KMS-11 (cell line): ENCODE measurements at regions not wholly inside any gene's neighbourhood (a gene's known extent, or its start where the extent isn't known, plus 50 kb on each side); places are given as distances from the start of the nearest gene placed in this dataset.
"Not testable (repeated sequence)": the region's sequence is repeated elsewhere in the genome, so short reads cannot be mapped to it uniquely, and the experiment has no call there.

Experiments
- H2AFZ ChIP-seq: fragments of 200-600 bp; sonication (generic); 2 replicates; pipeline ENCODE4 v1.6.1; 2016; ENCODE audit warnings: antibody characterized with exemption, mixed run types, low read depth
- H3K27ac ChIP-seq: fragments of 200-600 bp; sonication (generic); 2 replicates; pipeline ENCODE4 v1.6.1; 2016; ENCODE audit warnings: mild to moderate bottlenecking, mixed run types
- H3K27me3 ChIP-seq: fragments of 200-600 bp; sonication (generic); 2 replicates; pipeline ENCODE4 v1.6.1; 2017; ENCODE audit warnings: mild to moderate bottlenecking, low read depth, mixed run types, moderate library complexity; ENCODE audit not compliant: insufficient read depth
- H3K36me3 ChIP-seq: fragments of 200-600 bp; sonication (generic); 2 replicates; pipeline ENCODE4 v1.6.1; 2017; ENCODE audit warnings: mild to moderate bottlenecking, mixed run types; ENCODE audit not compliant: insufficient read depth
- H3K4me1 ChIP-seq: fragments of 200-600 bp; sonication (generic); 2 replicates; pipeline ENCODE4 v1.6.1; 2016; ENCODE audit warnings: mild to moderate bottlenecking, low read depth, mixed run types; ENCODE audit not compliant: poor library complexity, severe bottlenecking
- H3K4me2 ChIP-seq: fragments of 200-600 bp; sonication (generic); 2 replicates; pipeline ENCODE4 v1.7.0; 2016; ENCODE audit warnings: mild to moderate bottlenecking, mixed run types
- H3K4me3 ChIP-seq: fragments of 200-600 bp; sonication (generic); IDR thresholded peaks from 2 replicates; pipeline ENCODE4 v1.6.1; 2017; ENCODE audit warnings: low read depth, low read length, mixed read lengths; ENCODE audit not compliant: insufficient read depth
- H3K79me2 ChIP-seq: fragments of 200-600 bp; sonication (generic); 2 replicates; pipeline ENCODE4 v1.6.1; 2016; ENCODE audit warnings: low read depth, mixed run types; ENCODE audit not compliant: insufficient read depth
- H3K9ac ChIP-seq: fragments of 200-600 bp; sonication (generic); 2 replicates; pipeline ENCODE4 v1.6.1; 2016; ENCODE audit warnings: mild to moderate bottlenecking, mixed run types
- H4K20me1 ChIP-seq: fragments of 200-600 bp; sonication (generic); 2 replicates; pipeline ENCODE4 v1.6.1; 2016; ENCODE audit warnings: mild to moderate bottlenecking, mixed run types; ENCODE audit not compliant: insufficient read depth
- TF ChIP-seq, protein P1 (sequence below): fragments of 200-600 bp; sonication (generic); conservative IDR thresholded peaks from 2 replicates; pipeline ENCODE4 v1.6.1; 2017; ENCODE audit warnings: low read depth, mild to moderate bottlenecking, antibody characterized with exemption, low read length, moderate library complexity, mixed read lengths

DNA sequence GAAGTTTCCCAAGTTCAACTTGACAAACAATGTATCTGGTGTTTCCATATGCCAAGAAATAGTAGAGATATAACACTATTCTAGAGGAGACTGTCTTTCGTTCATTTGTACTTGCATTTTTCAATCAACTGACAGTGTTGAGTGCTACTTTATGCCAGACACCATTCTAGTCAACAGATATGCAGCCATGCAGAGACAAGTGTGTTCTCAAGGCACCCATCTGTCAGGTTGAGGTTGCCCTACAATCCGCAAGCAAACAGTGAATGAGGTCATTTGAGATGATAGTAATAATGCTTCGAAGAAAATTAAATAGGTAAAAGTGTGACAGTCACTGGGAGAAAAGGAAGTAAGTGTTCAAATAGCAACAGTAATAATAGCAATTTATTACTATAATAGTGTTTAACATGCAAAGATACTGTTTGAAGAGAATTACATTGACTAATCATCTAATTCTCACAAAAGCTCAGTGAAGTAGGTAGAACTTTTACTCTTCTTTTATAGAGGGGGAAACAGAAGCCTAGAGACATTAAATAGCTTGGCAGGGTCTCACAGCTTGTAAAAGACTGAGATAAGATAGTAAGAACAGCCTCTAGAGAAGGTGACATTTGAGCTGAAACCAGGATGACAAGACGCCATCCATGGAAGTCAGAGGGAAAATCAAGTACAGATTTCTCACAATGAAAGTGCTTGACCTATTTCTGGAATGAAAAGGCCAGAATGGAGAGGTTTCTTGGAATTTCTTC is 936.9 kb downstream of the SORCS3 start:
- Histone ChIP-seq H3K27me3 (no peaks in the 10 kb centered on the region), H4K20me1 (no peaks in the 10 kb centered on the region), H3K4me1 (no peaks in the 10 kb centered on the region), H3K27ac (no peak overlapping the region), H3K36me3 (no peaks in the 10 kb centered on the region), H3K4me2 (no peak overlapping the region), H3K4me3 (no peak overlapping the region), H2AFZ (no peak overlapping the region), H3K79me2 (no peaks in the 10 kb centered on the region), H3K9ac (no peak overlapping the region)
- TF ChIP-seq, protein P1, sequence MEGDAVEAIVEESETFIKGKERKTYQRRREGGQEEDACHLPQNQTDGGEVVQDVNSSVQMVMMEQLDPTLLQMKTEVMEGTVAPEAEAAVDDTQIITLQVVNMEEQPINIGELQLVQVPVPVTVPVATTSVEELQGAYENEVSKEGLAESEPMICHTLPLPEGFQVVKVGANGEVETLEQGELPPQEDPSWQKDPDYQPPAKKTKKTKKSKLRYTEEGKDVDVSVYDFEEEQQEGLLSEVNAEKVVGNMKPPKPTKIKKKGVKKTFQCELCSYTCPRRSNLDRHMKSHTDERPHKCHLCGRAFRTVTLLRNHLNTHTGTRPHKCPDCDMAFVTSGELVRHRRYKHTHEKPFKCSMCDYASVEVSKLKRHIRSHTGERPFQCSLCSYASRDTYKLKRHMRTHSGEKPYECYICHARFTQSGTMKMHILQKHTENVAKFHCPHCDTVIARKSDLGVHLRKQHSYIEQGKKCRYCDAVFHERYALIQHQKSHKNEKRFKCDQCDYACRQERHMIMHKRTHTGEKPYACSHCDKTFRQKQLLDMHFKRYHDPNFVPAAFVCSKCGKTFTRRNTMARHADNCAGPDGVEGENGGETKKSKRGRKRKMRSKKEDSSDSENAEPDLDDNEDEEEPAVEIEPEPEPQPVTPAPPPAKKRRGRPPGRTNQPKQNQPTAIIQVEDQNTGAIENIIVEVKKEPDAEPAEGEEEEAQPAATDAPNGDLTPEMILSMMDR, result no peak

DNA sequence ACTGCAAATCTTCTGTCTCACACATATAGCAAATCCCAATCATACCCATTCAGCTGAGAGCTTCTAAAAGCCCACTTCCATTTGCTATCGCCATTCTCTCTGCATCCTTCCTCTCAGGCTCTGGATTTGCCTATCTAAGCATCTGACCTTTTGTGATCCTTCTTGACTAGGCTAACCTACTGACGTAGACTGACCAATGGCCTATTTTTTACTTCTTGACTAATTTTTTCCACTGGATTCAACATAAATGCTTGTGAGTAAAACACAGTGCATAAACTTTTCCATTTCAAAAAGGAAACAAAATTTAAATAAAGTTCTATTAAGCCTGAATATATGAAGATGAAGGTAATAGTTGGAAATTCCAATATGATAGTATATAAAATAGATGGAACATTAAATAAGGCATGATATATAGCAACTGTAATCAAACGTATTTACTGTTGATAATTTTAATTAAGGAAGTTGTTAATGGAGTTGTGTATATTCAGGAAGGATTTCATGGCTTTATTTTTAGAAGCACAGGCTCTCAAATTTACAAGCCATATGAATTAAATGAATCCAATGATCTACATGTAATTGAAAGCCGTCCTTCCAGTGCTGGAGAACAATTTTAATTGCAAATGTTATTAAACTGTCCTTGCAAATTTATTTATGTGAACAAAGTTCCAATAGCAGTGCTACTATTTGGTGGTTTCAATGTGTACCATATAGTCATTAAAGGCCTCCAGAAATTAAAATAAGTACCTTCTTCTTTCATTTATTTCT is 918.4 kb downstream of the SORCS3 start:
- Histone ChIP-seq H3K4me3 (no peak overlapping the region), H3K27ac (no peak overlapping the region), H3K4me2 (no peak overlapping the region), H3K9ac (no peak overlapping the region), H4K20me1 (no peaks in the 10 kb centered on the region), H3K79me2 (no peaks in the 10 kb centered on the region), H3K27me3 (no peaks in the 10 kb centered on the region), H3K36me3 (no peaks in the 10 kb centered on the region), H3K4me1 (no peaks in the 10 kb centered on the region), H2AFZ (no peak overlapping the region)
- TF ChIP-seq, protein P1, result no peak

DNA sequence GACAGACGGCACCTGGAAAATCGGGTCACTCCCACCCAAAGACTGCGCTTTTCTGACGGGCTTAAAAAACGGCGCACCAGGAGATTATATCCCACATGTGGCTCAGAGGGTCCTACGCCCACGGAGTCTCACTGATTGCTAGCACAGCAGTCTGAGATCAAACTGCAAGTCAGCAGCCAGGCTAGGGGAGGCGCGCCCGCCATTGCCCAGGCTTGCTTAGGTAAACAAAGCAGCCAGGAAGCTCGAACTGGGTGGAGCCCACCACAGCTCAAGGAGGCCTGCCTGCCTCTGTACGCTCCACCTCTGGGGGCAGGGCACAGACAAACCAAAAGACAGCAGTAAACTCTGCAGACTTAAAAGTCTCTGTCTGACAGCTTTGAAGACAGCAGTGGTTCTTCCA is 909.4 kb downstream of the SORCS3 start:
- not testable (repeated sequence) for H4K20me1 ChIP-seq, H3K4me2 ChIP-seq, H3K79me2 ChIP-seq, H3K27ac ChIP-seq, H3K27me3 ChIP-seq, H2AFZ ChIP-seq, H3K4me1 ChIP-seq, H3K4me3 ChIP-seq, H3K36me3 ChIP-seq, H3K9ac ChIP-seq

DNA sequence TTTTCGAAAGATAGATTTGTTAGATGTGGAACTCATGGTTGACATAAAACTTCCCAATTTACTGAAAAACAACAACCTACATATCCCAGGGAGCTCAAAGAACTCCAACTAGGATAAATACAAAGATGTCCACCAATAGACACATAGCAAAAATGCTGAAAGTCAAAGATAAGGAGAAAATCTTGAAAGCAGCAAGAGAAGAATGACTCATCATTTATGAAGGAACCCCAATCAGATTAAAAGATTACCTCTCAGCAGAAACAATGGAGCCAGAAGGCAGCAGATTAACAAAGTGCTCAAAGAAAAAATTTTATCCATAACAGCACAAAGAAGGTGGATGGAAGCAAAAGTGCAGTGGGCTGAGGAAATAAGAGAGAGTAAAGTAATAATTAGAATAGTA is 908.6 kb downstream of the SORCS3 start:
- no peak overlapping the region for H3K27ac ChIP-seq
- no peaks in the 10 kb centered on the region for H3K79me2 ChIP-seq
- no peak overlapping the region for H3K4me3 ChIP-seq
- H3K36me3 ChIP-seq, result no peaks in the 10 kb centered on the region
- TF ChIP-seq, protein P1, result no peak
- H4K20me1 ChIP-seq, result no peaks in the 10 kb centered on the region
- no peak overlapping the region for H3K4me2 ChIP-seq
- H3K9ac ChIP-seq, result no peak overlapping the region
- no peak overlapping the region for H2AFZ ChIP-seq
- no peaks in the 10 kb centered on the region for H3K4me1 ChIP-seq
- no peaks in the 10 kb centered on the region for H3K27me3 ChIP-seq

DNA sequence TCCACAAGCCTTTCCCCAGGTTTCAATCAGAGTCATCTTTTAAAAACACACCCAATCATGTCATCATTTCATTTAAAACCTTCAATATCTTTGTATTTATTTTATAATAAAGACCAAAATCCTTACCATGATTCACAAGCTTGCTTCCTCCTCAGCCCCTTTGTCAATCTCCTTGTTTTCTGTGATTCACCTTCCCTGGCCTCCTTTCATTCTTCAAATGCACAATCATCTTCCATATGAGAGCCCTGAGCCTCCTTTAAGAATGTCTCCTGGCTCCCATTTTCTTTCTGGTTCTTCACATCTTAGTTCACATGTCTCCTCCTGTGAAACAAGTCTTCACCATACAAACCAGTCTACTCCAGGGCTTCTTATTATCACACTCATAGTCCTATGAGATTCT is 904.0 kb downstream of the SORCS3 start:
- no peak overlapping the region for H2AFZ ChIP-seq
- TF ChIP-seq, protein P1, result no peak
- no peak overlapping the region for H3K27ac ChIP-seq
- no peaks in the 10 kb centered on the region for H4K20me1 ChIP-seq
- H3K36me3 ChIP-seq, result no peaks in the 10 kb centered on the region
- H3K9ac ChIP-seq, result no peak overlapping the region
- H3K4me1 ChIP-seq, result no peaks in the 10 kb centered on the region
- no peak overlapping the region for H3K4me2 ChIP-seq
- H3K4me3 ChIP-seq, result no peak overlapping the region
- no peaks in the 10 kb centered on the region for H3K79me2 ChIP-seq
- H3K27me3 ChIP-seq, result no peaks in the 10 kb centered on the region
